NCI-H69 (cell line): ENCODE measurements at regions not wholly inside any gene's neighbourhood (a gene's known extent, or its start where the extent isn't known, plus 50 kb on each side); places are given as distances from the start of the nearest gene placed in this dataset.

Experiments used
- DNase-seq: peaks from one replicate; lab custom pipeline; 2025; lab: John Stamatoyannopoulos, UW

GRCh38 chr10:8554574-8554973 lies 500.1 kb downstream of the GATA3 start:
- no peak for DNase-seq

GRCh38 chr10:8556321-8556720 lies 501.8 kb downstream of the GATA3 start:
- DNase-seq: no peak

- no peak for DNase-seq
These were observed 509.0 kb downstream of the GATA3 start for GRCh38 chr10:8563478-8563877.

GRCh38 chr10:8566737-8567136 lies 512.2 kb downstream of the GATA3 start:
- no peak for DNase-seq

GRCh38 chr10:8568401-8568800 lies 513.9 kb downstream of the GATA3 start:
- DNase-seq: no peak

GRCh38 chr10:8575620-8576019 lies 521.1 kb downstream of the GATA3 start:
- no peak for DNase-seq

GRCh38 chr10:8576281-8576680 lies 521.8 kb downstream of the GATA3 start:
- no peak for DNase-seq

GRCh38 chr10:8576911-8577310 lies 522.4 kb downstream of the GATA3 start:
- no peak for DNase-seq

- no peak for DNase-seq
These were observed 523.2 kb downstream of the GATA3 start for GRCh38 chr10:8577686-8578085.

GRCh38 chr10:8581521-8582225 lies 527.2 kb downstream of the GATA3 start:
- no peak for DNase-seq

- DNase-seq: no peak
These were observed 528.6 kb downstream of the GATA3 start for GRCh38 chr10:8583096-8583495.

- no peak for DNase-seq
These were observed 530.2 kb downstream of the GATA3 start for GRCh38 chr10:8584666-8585065.

GRCh38 chr10:8586504-8586903 lies 532.0 kb downstream of the GATA3 start:
- no peak for DNase-seq

GRCh38 chr10:8588135-8588534 lies 533.6 kb downstream of the GATA3 start:
- DNase-seq: no peak

GRCh38 chr10:8590518-8590917 lies 536.0 kb downstream of the GATA3 start:
- DNase-seq: no peak

- no peak for DNase-seq
These were observed 537.2 kb downstream of the GATA3 start for GRCh38 chr10:8591640-8592039.

GRCh38 chr10:8594176-8594575 lies 539.7 kb downstream of the GATA3 start:
- DNase-seq: no peak

- DNase-seq: no peak
These were observed 540.2 kb downstream of the GATA3 start for GRCh38 chr10:8594711-8595110.

GRCh38 chr10:8595140-8595539 lies 540.7 kb downstream of the GATA3 start:
- no peak for DNase-seq

GRCh38 chr10:8596929-8597472 lies 542.5 kb downstream of the GATA3 start:
- DNase-seq: no peak

- no peak for DNase-seq
These were observed 545.7 kb downstream of the GATA3 start for GRCh38 chr10:8600192-8600591.

GRCh38 chr10:8602821-8603220 lies 548.3 kb downstream of the GATA3 start:
- DNase-seq: no peak

GRCh38 chr10:8614054-8614565 lies 559.6 kb downstream of the GATA3 start:
- DNase-seq: no peak

- DNase-seq: no peak
These were observed 560.6 kb downstream of the GATA3 start for GRCh38 chr10:8615118-8615517.
